HL-60 (cell line): ENCODE measurements at regions not wholly inside any gene's neighbourhood (a gene's known extent, or its start where the extent isn't known, plus 50 kb on each side); places are given as distances from the start of the nearest gene placed in this dataset.

Experiments
- DNase-seq, 2 experiments: peaks; one replicate each; pipeline ENCODE4 v3.0.0-alpha.2; 2010 to 2020; ENCODE audit warnings: low read depth in 1 of 2, low spot score in 1 of 2
- H3K27ac ChIP-seq: fragments of 250-450 bp; sonication (Bioruptor Pico); replicated peaks from 2 replicates; pipeline ENCODE4 v1.5.1; 2020; ENCODE audit warnings: mild to moderate bottlenecking, moderate library complexity
- H3K27me3 ChIP-seq: fragments of 250-450 bp; sonication (Bioruptor Pico); 2 replicates; pipeline ENCODE4 v1.5.1; 2021; ENCODE audit warnings: mild to moderate bottlenecking, moderate library complexity; ENCODE audit not compliant: insufficient read depth, poor library complexity, severe bottlenecking
- H3K4me3 ChIP-seq: replicated peaks from 2 replicates; pipeline ENCODE4 v1.5.1; 2011; ENCODE audit warnings: mild to moderate bottlenecking, control low read depth, low read length; ENCODE audit not compliant: insufficient read depth
- CTCF ChIP-seq: IDR thresholded peaks from one replicate; pipeline ENCODE4 v1.5.1; 2011; ENCODE audit warnings: low read length, control low read depth, inconsistent platforms; ENCODE audit not compliant: insufficient read depth
- GABPA ChIP-seq: IDR thresholded peaks from 2 replicates; pipeline ENCODE4 v1.6.1; 2012; ENCODE audit warnings: low read depth
- POLR2AphosphoS5 ChIP-seq: IDR thresholded peaks from 2 replicates; pipeline ENCODE4 v1.6.1; 2012; ENCODE audit warnings: low read depth
- REST ChIP-seq: IDR thresholded peaks from 2 replicates; pipeline ENCODE4 v1.6.1; 2012; ENCODE audit warnings: low read depth; ENCODE audit not compliant: insufficient replicate concordance
- SPI1 ChIP-seq: IDR thresholded peaks from 2 replicates; pipeline ENCODE4 v1.6.1; 2012; ENCODE audit warnings: low read depth, mild to moderate bottlenecking, borderline replicate concordance

- no peak overlapping the region for H3K4me3 ChIP-seq
- H3K27ac ChIP-seq: no peak overlapping the region
- no peaks in the 10 kb centered on the region for H3K27me3 ChIP-seq
- TF ChIP-seq SPI1: no peak
- no peak for TF ChIP-seq REST
- no peak for TF ChIP-seq POLR2AphosphoS5
- TF ChIP-seq GABPA: no peak
- TF ChIP-seq CTCF: no peak
- DNase-seq: no peak
Observed at GRCh38 chr10:37682617-37683016, 174.8 kb downstream of the ZNF248 start.

- Histone ChIP-seq H3K27ac (no peak overlapping the region), H3K27me3 (no peaks in the 10 kb centered on the region), H3K4me3 (no peak overlapping the region)
- DNase-seq: no peak
- TF ChIP-seq REST (no peak), GABPA (no peak), SPI1 (no peak), POLR2AphosphoS5 (no peak), CTCF (no peak)
Observed at GRCh38 chr10:37681617-37681999, 175.8 kb downstream of the ZNF248 start.

GRCh38 chr10:37680716-37681616 is 176.4 kb downstream of the ZNF248 start:
- no peak for TF ChIP-seq CTCF
- TF ChIP-seq GABPA: no peak
- TF ChIP-seq SPI1: no peak
- TF ChIP-seq REST: no peak
- no peak for TF ChIP-seq POLR2AphosphoS5

More at GRCh38 chr10:37680716-37681616, 176.4 kb downstream of the ZNF248 start:
- DNase-seq: no peak
- H3K4me3 ChIP-seq: no peak overlapping the region
- H3K27me3 ChIP-seq: no peaks in the 10 kb centered on the region
- no peak overlapping the region for H3K27ac ChIP-seq
